ENCODE measurements at regions not wholly inside any gene's neighbourhood (a gene's known extent, or its start where the extent isn't known, plus 50 kb on each side); places are given as distances from the start of the nearest gene placed in this dataset.
A peak's percentile ranks its signal among the peaks of the same experiment; 100 is the strongest.

GRCh38 chr11:116507849-116508695 lies 264.7 kb downstream of the BUD13 start:
- no peak for TF ChIP-seq CTCF (IDR thresholded peaks at IDR 0.05; ENCODE audit: borderline replicate concordance, extremely low read depth, insufficient read depth)
- Histone ChIP-seq H3K36me3 (ENCODE audit: control insufficient read depth in 2 of 3, insufficient read depth in 3 of 3, low read length in 3 of 3) (no peaks in the 10 kb centered on the region), H3K9me3 (ENCODE audit: control insufficient read depth in 2 of 3, insufficient read depth in 1 of 3, low read length in 3 of 3) (no peaks in the 10 kb centered on the region), H3K9ac (ENCODE audit: low read length in 3 of 3) (no peak overlapping the region), H3K4me1 (ENCODE audit: control insufficient read depth in 2 of 3, insufficient read depth in 2 of 3, low read depth in 1 of 3, low read length in 3 of 3) (no peaks in the 10 kb centered on the region), H3K27me3 (ENCODE audit: control insufficient read depth, insufficient read depth, low read length) (no peaks in the 10 kb centered on the region), H3K27ac (ENCODE audit: low read depth in 2 of 2, low read length in 2 of 2) (no peak overlapping the region), H3K4me3 (ENCODE audit: low read length in 3 of 3) (no peak overlapping the region)
- intact Hi-C loops (cut with DNase I) = no loop called here
- FAIRE-seq (no peak), DNase-seq (no peak)

GRCh38 chr11:116507016-116507415 lies 265.8 kb downstream of the BUD13 start:
- FAIRE-seq (no peak), DNase-seq (no peak)
- Histone ChIP-seq H3K4me1 (ENCODE audit: control insufficient read depth in 2 of 3, insufficient read depth in 2 of 3, low read depth in 1 of 3, low read length in 3 of 3) (no peaks in the 10 kb centered on the region), H3K27me3 (ENCODE audit: control insufficient read depth, insufficient read depth, low read length) (no peaks in the 10 kb centered on the region), H3K4me3 (ENCODE audit: low read length in 3 of 3) (no peak overlapping the region), H3K9me3 (ENCODE audit: control insufficient read depth in 2 of 3, insufficient read depth in 1 of 3, low read length in 3 of 3) (no peaks in the 10 kb centered on the region), H3K9ac (ENCODE audit: low read length in 3 of 3) (no peak overlapping the region), H3K36me3 (ENCODE audit: control insufficient read depth in 2 of 3, insufficient read depth in 3 of 3, low read length in 3 of 3) (no peaks in the 10 kb centered on the region), H3K27ac (ENCODE audit: low read depth in 2 of 2, low read length in 2 of 2) (no peak overlapping the region)
- TF ChIP-seq CTCF (IDR thresholded peaks at IDR 0.05; ENCODE audit: borderline replicate concordance, extremely low read depth, insufficient read depth) = no peak
- intact Hi-C loops (cut with DNase I) = no loop called here

- no peaks in the 10 kb centered on the region for H3K36me3 ChIP-seq (ENCODE audit: control insufficient read depth in 2 of 3, insufficient read depth in 3 of 3, low read length in 3 of 3)
- no peak for FAIRE-seq
- no peaks in the 10 kb centered on the region for H3K27me3 ChIP-seq (ENCODE audit: control insufficient read depth, insufficient read depth, low read length)
- DNase-seq = peak in 1 of 5 donors; percentile 29
- no peaks in the 10 kb centered on the region for H3K9me3 ChIP-seq (ENCODE audit: control insufficient read depth in 2 of 3, insufficient read depth in 1 of 3, low read length in 3 of 3)
- intact Hi-C loops (cut with DNase I) = no loop called here
- H3K27ac ChIP-seq (ENCODE audit: low read depth in 2 of 2, low read length in 2 of 2) = no peak overlapping the region
- no peak for TF ChIP-seq CTCF (IDR thresholded peaks at IDR 0.05; ENCODE audit: borderline replicate concordance, extremely low read depth, insufficient read depth)
- no peak overlapping the region for H3K4me3 ChIP-seq (ENCODE audit: low read length in 3 of 3)
- no peak overlapping the region for H3K9ac ChIP-seq (ENCODE audit: low read length in 3 of 3)
- H3K4me1 ChIP-seq (ENCODE audit: control insufficient read depth in 2 of 3, insufficient read depth in 2 of 3, low read depth in 1 of 3, low read length in 3 of 3) = no peaks in the 10 kb centered on the region
These were observed 266.4 kb downstream of the BUD13 start for GRCh38 chr11:116506263-116506825.
